Aorta (tissue), 5 donors: ENCODE measurements at regions not wholly inside any gene's neighbourhood (a gene's known extent, or its start where the extent isn't known, plus 50 kb on each side); places are given as distances from the start of the nearest gene placed in this dataset.

Experiments used
- ATAC-seq: fragments of 200-7000 bp; cut with Tn5 transposase; one replicate; pipeline ENCODE4 v1.9.1; 2022; ENCODE audit warnings: moderate library complexity; ENCODE audit not compliant: low FRiP score
- DNase-seq, 2 donors: peaks; one replicate each; pipeline ENCODE4 v3.0.0-alpha.2; 2020
- H3K27ac ChIP-seq, 2 donors: one replicate each; pipeline ENCODE4 v1.5.1; 2013; ENCODE audit warnings: low read length in 2 of 2, mild to moderate bottlenecking in 2 of 2, moderate library complexity in 2 of 2, control low read depth in 1 of 2, inconsistent platforms in 1 of 2, low read depth in 1 of 2
- H3K27me3 ChIP-seq, 2 donors: one replicate each; pipeline ENCODE4 v1.6.1; 2013; ENCODE audit warnings: control low read depth in 1 of 2, low read length in 1 of 2, mild to moderate bottlenecking in 1 of 2, moderate library complexity in 1 of 2; ENCODE audit not compliant: insufficient read depth in 2 of 2, control insufficient read depth in 1 of 2
- H3K36me3 ChIP-seq, 2 donors: one replicate each; pipeline ENCODE4 v1.6.1; 2013; ENCODE audit warnings: control low read depth in 1 of 2, low read length in 1 of 2, mild to moderate bottlenecking in 1 of 2; ENCODE audit not compliant: insufficient read depth in 2 of 2, control insufficient read depth in 1 of 2
- H3K4me1 ChIP-seq, 2 donors: one replicate each; pipeline ENCODE4 v1.6.1; 2013; ENCODE audit warnings: low read length in 2 of 2, control low read depth in 1 of 2, mild to moderate bottlenecking in 1 of 2, moderate library complexity in 1 of 2; ENCODE audit not compliant: insufficient read depth in 2 of 2, control insufficient read depth in 1 of 2
- H3K4me3 ChIP-seq, 2 donors: one replicate each; pipeline ENCODE4 v1.5.1; 2013; ENCODE audit warnings: low read length in 2 of 2, control low read depth in 1 of 2, mild to moderate bottlenecking in 1 of 2
- H3K9me3 ChIP-seq: one replicate; pipeline ENCODE4 v1.6.1; 2013; ENCODE audit warnings: mild to moderate bottlenecking, low read length; ENCODE audit not compliant: control insufficient read depth
- WGBS, 2 donors: extraction: QIAGEN DNeasy Blood & Tissue Kit; methylation state at CpG; one replicate each; pipeline ENCODE4 v1.1.7; 2013; 5-methylcytosine and 5-hydroxymethylcytosine counted together
- intact Hi-C, 2 donors: fragments of 100-400 bp; cut with DNase I; formaldehyde crosslinking; loops; one replicate each; pipeline versions ENCODE4 v1.14.2 to v1.15.0; 2022
- donor health status: healthy with polysubstance abuse.
- donor health status: Bipolar disorder and iron deficiency.
- donor health status: DM: no; HTN: no; CAD: no.
- donor health status: DM: no; HTN: no; CAD: no.
- donor health status: DM: yes; HTN: yes; CAD: no.

DNA sequence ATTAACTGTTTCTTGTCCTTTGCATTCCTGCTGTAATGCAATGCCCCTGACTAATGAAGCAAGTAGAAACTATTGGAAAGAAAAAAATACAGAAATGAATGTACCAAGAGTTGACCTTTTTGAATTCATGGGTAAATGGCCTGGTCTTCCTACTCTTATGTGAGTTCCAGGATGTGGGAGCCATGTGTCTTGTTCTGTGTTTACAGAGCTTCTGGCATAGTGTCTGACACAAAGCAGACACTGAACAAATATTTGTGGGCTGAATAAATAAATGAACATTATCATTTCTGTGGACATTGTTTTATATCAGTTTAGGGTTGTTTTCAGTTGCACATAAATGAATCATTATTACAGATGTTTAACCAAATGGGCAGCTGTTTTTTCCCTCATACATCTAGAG is 155.5 kb downstream of the CD8B2 start:
- no peaks in the 10 kb centered on the region for H3K36me3 ChIP-seq
- H3K9me3 ChIP-seq: peaks cover 1% of the 10 kb centered on the region
- no peak for ATAC-seq
- no peaks in the 10 kb centered on the region for H3K27me3 ChIP-seq
- no peak overlapping the region for H3K4me3 ChIP-seq
- H3K4me1 ChIP-seq: peaks cover 0 to 2% of the 10 kb centered on the region in 2 donors
- H3K27ac ChIP-seq: no peak overlapping the region
- DNase-seq: no peak
- intact Hi-C loops: loop anchor here (5.0 to 10.0 kb wide), 4 partner anchors 242 to 1292 kb away; partner anchors contain the start of gene ST6GAL2 (in 1 of the 2)

GRCh38 chr2:106644623-106645022 is 157.5 kb downstream of the CD8B2 start:
- H3K36me3 ChIP-seq: no peaks in the 10 kb centered on the region
- ATAC-seq (no peak), DNase-seq (no peak)
- WGBS, 2 donors: 96% methylated on average over 4 of the region's 4 CpGs
- intact Hi-C loops: loop anchor here (5.0 to 10.0 kb wide), 4 partner anchors 240 to 1290 kb away; partner anchors contain the start of gene ST6GAL2 (in 1 of the 2)
- no peak overlapping the region for H3K4me3 ChIP-seq
- no peak overlapping the region for H3K27ac ChIP-seq
- no peaks in the 10 kb centered on the region for H3K4me1 ChIP-seq
- no peaks in the 10 kb centered on the region for H3K27me3 ChIP-seq
- peaks cover 1% of the 10 kb centered on the region for H3K9me3 ChIP-seq

GRCh38 chr2:106646605-106647004 is 159.4 kb downstream of the CD8B2 start:
- Histone ChIP-seq H3K4me1 (no peaks in the 10 kb centered on the region), H3K27me3 (no peaks in the 10 kb centered on the region), H3K36me3 (no peaks in the 10 kb centered on the region), H3K9me3 (peaks cover 3% of the 10 kb centered on the region), H3K4me3 (no peak overlapping the region), H3K27ac (no peak overlapping the region)
- 96 to 97% methylated on average over 4 of the region's 4 CpGs for WGBS, 2 donors
- DNase-seq (no peak), ATAC-seq (no peak)
- intact Hi-C loops: loop anchor here (10.0 kb wide), 3 partner anchors 238 to 1288 kb away; partner anchors contain the start of gene ST6GAL2 (in 1 of the 2)

DNA sequence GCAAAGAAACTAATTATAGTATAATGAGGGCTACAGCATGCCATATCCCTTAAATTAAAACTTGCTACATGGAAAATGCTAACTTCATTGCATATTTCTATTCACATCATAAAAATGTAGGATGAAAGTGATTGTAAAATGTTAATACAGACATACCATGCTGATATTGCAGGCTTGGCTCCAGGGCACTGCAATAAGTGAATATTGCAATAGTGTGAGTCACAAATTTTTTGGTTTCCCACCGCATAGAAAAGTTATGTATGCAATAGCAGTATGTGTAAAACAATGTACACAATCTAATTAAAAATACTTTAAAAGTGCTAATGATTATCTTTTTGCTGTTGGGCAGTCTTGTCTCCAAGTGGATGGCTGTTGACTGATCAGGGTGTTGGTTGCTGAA is 162.1 kb downstream of the CD8B2 start:
- no peak overlapping the region for H3K27ac ChIP-seq
- no peak overlapping the region for H3K4me3 ChIP-seq
- H3K4me1 ChIP-seq: no peaks in the 10 kb centered on the region
- intact Hi-C loops: loop anchor here (10.0 kb wide), 3 partner anchors 235 to 1285 kb away; partner anchors contain the start of gene ST6GAL2 (in 1 of the 2)
- 95 to 97% methylated on average over 1 of the region's 1 CpG for WGBS, 2 donors
- DNase-seq: no peak
- no peaks in the 10 kb centered on the region for H3K36me3 ChIP-seq
- no peak for ATAC-seq
- peaks cover 1% of the 10 kb centered on the region for H3K9me3 ChIP-seq
- H3K27me3 ChIP-seq: no peaks in the 10 kb centered on the region

- peaks cover 0 to 1% of the 10 kb centered on the region in 2 donors for H3K4me1 ChIP-seq
- H3K36me3 ChIP-seq: no peaks in the 10 kb centered on the region
- H3K9me3 ChIP-seq: peaks cover 1% of the 10 kb centered on the region
- H3K27ac ChIP-seq: no peak overlapping the region
- ATAC-seq (no peak), DNase-seq (no peak)
- 91% methylated on average over 6 of the region's 6 CpGs for WGBS, 2 donors
- intact Hi-C loops: no loop called here
- H3K27me3 ChIP-seq: no peaks in the 10 kb centered on the region
- no peak overlapping the region for H3K4me3 ChIP-seq
Measured at GRCh38 chr2:106653465-106653864, 166.3 kb downstream of the CD8B2 start.

DNA sequence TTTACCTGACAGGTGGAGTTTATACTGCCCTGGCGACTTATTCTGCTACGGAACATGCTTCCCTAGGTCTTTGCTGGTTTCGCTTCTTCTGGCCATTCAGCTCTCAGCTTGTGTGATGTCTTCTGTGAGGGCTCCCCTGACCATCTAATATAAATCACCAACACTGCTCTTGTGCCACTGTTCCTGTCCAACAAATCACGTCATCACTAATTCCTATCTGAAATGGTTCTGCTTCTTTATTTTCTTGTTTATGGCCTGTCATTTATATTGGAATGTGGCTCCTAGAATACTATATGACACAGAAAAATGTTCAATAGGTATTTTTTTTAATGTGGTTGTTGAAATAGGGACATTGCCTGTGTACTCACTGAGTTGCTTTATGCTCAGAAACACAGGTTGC is 171.5 kb downstream of the CD8B2 start:
- no peaks in the 10 kb centered on the region for H3K27me3 ChIP-seq
- intact Hi-C loops: no loop called here
- no peaks in the 10 kb centered on the region for H3K36me3 ChIP-seq
- peaks cover 0 to 1% of the 10 kb centered on the region in 2 donors for H3K4me1 ChIP-seq
- H3K4me3 ChIP-seq: no peak overlapping the region
- 91 to 94% methylated on average over 4 of the region's 4 CpGs for WGBS, 2 donors
- DNase-seq: no peak
- no peaks in the 10 kb centered on the region for H3K9me3 ChIP-seq
- no peak for ATAC-seq
- H3K27ac ChIP-seq: no peak overlapping the region

- H3K4me3 ChIP-seq: no peak overlapping the region
- H3K36me3 ChIP-seq: no peaks in the 10 kb centered on the region
- no peak overlapping the region for H3K27ac ChIP-seq
- H3K4me1 ChIP-seq: no peaks in the 10 kb centered on the region
- DNase-seq: no peak
- no peaks in the 10 kb centered on the region for H3K9me3 ChIP-seq
- WGBS, 2 donors: 90 to 92% methylated on average over 3 of the region's 3 CpGs
- H3K27me3 ChIP-seq: no peaks in the 10 kb centered on the region
- no peak for ATAC-seq
- intact Hi-C loops: no loop called here
Measured at GRCh38 chr2:106664669-106665068, 177.5 kb downstream of the CD8B2 start.

- H3K4me3 ChIP-seq: no peak overlapping the region
- 96 to 98% methylated on average over 2 of the region's 2 CpGs for WGBS, 2 donors
- DNase-seq (no peak), ATAC-seq (no peak)
- intact Hi-C loops: no loop called here
- no peaks in the 10 kb centered on the region for H3K27me3 ChIP-seq
- H3K4me1 ChIP-seq: no peaks in the 10 kb centered on the region
- H3K9me3 ChIP-seq: no peaks in the 10 kb centered on the region
- H3K36me3 ChIP-seq: no peaks in the 10 kb centered on the region
- H3K27ac ChIP-seq: no peak overlapping the region
Measured at GRCh38 chr2:106667478-106668070, 180.4 kb downstream of the CD8B2 start.

DNA sequence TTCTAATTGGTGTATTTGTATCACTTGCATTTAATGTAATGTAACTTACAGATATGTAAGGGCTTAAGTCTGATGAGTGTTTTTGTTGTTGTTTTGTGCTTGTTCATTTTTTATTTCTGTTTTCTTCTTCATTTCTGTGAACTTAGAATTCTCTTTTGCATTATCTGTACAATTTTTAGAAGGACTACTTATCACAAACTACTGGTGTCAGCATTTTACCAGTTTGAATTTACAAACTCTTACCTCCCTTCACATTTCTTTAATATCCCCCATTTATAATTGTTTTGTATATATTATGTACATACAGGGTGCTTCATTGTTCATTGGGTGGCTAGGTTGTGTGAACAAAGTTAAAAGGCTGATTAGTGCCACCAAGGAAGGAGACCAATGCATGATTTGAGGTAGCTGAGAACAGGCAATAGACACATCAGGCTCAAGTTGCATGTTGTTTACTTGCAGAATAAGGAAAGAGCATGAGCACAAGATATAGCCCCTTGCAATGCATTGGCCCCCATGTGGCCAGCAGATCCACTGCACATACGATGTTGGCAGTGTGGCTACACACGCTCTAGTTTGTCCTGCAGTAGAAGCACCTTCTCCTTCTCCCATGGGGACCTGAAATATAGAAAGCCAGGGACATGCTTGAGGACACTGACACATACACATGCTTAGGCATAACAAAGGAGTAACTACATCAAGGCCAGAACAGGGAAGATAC is 198.2 kb downstream of the CD8B2 start:
- no peak for DNase-seq
- Histone ChIP-seq H3K4me1 (no peaks in the 10 kb centered on the region), H3K36me3 (no peaks in the 10 kb centered on the region), H3K4me3 (no peak overlapping the region), H3K9me3 (peaks cover 3% of the 10 kb centered on the region), H3K27me3 (no peaks in the 10 kb centered on the region), H3K27ac (no peak overlapping the region)
- intact Hi-C loops: no loop called here
- 95 to 100% methylated on average over 2 of the region's 2 CpGs for WGBS, 2 donors
- no peak for ATAC-seq
